Activated T-helper 17 cell treated with anti-CD3 and anti-CD28 coated beads, Interleukin-2, amount 50 U/mL, for 72 hours (primary cell): ENCODE measurements at regions not wholly inside any gene's neighbourhood (a gene's known extent, or its start where the extent isn't known, plus 50 kb on each side); places are given as distances from the start of the nearest gene placed in this dataset.
"Not testable (repeated sequence)": the region's sequence is repeated elsewhere in the genome, so short reads cannot be mapped to it uniquely, and the experiment has no call there.

ENCODE experiments used
- ATAC-seq: fragments of 150-1000 bp; cut with Tn5 transposase; replicated peaks from 2 replicates; pipeline ENCODE4 v1.10.0; 2021; ENCODE audit warnings: mild to moderate bottlenecking, moderate library complexity
- H3K27ac Mint-ChIP-seq: one replicate; pipeline ENCODE4 v1.8.0; 2022; ENCODE audit warnings: mixed read lengths
- H3K27me3 Mint-ChIP-seq: one replicate; pipeline ENCODE4 v1.8.0; 2022; ENCODE audit warnings: mixed read lengths
- H3K36me3 Mint-ChIP-seq: one replicate; pipeline ENCODE4 v1.8.0; 2022; ENCODE audit warnings: low read depth, mild to moderate bottlenecking, mixed read lengths
- H3K4me1 Mint-ChIP-seq: one replicate; pipeline ENCODE4 v1.8.0; 2022; ENCODE audit warnings: mixed read lengths
- H3K4me3 Mint-ChIP-seq: one replicate; pipeline ENCODE4 v1.8.0; 2022; ENCODE audit warnings: mild to moderate bottlenecking, mixed read lengths
- H3K9me3 Mint-ChIP-seq: one replicate; pipeline ENCODE4 v1.8.0; 2022; ENCODE audit warnings: mixed read lengths

- no peaks in the 10 kb centered on the region for H3K36me3 Mint-ChIP-seq
- no peak overlapping the region for H3K27ac Mint-ChIP-seq
- no peaks in the 10 kb centered on the region for H3K4me1 Mint-ChIP-seq
- no peak for ATAC-seq
- H3K9me3 Mint-ChIP-seq: peaks cover 4% of the 10 kb centered on the region
- no peaks in the 10 kb centered on the region for H3K27me3 Mint-ChIP-seq
- no peak overlapping the region for H3K4me3 Mint-ChIP-seq
These were observed 867.1 kb upstream of the ZEB2 start for GRCh38 chr2:145386973-145387372.

GRCh38 chr2:145383961-145384360 is 864.0 kb upstream of the ZEB2 start:
- H3K27me3 Mint-ChIP-seq: no peaks in the 10 kb centered on the region
- no peak for ATAC-seq
- H3K9me3 Mint-ChIP-seq: no peaks in the 10 kb centered on the region
- H3K27ac Mint-ChIP-seq: no peak overlapping the region
- H3K36me3 Mint-ChIP-seq: no peaks in the 10 kb centered on the region
- H3K4me1 Mint-ChIP-seq: no peaks in the 10 kb centered on the region
- H3K4me3 Mint-ChIP-seq: no peak overlapping the region

GRCh38 chr2:145380436-145381017 is 860.6 kb upstream of the ZEB2 start:
- Mint-ChIP-seq H3K4me3 (no peak overlapping the region), H3K27ac (no peak overlapping the region), H3K27me3 (no peaks in the 10 kb centered on the region), H3K9me3 (no peaks in the 10 kb centered on the region), H3K4me1 (no peaks in the 10 kb centered on the region), H3K36me3 (no peaks in the 10 kb centered on the region)
- ATAC-seq: no peak

- H3K27ac Mint-ChIP-seq: no peak overlapping the region
- H3K27me3 Mint-ChIP-seq: no peaks in the 10 kb centered on the region
- no peak overlapping the region for H3K4me3 Mint-ChIP-seq
- no peaks in the 10 kb centered on the region for H3K9me3 Mint-ChIP-seq
- no peaks in the 10 kb centered on the region for H3K4me1 Mint-ChIP-seq
- no peaks in the 10 kb centered on the region for H3K36me3 Mint-ChIP-seq
- no peak for ATAC-seq
These were observed 860.0 kb upstream of the ZEB2 start for GRCh38 chr2:145379934-145380333.

- no peak for ATAC-seq
- Mint-ChIP-seq H3K36me3 (no peaks in the 10 kb centered on the region), H3K27me3 (no peaks in the 10 kb centered on the region), H3K4me3 (no peak overlapping the region), H3K9me3 (peaks cover 4% of the 10 kb centered on the region), H3K27ac (no peak overlapping the region), H3K4me1 (no peaks in the 10 kb centered on the region)
These were observed 854.2 kb upstream of the ZEB2 start for GRCh38 chr2:145374165-145374564.

- H3K4me1 Mint-ChIP-seq, H3K36me3 Mint-ChIP-seq, ATAC-seq, H3K27me3 Mint-ChIP-seq, H3K4me3 Mint-ChIP-seq, H3K27ac Mint-ChIP-seq, H3K9me3 Mint-ChIP-seq: not testable (repeated sequence)
These were observed 847.4 kb upstream of the ZEB2 start for GRCh38 chr2:145367334-145367733.

GRCh38 chr2:145366341-145366740 is 846.4 kb upstream of the ZEB2 start:
- Mint-ChIP-seq H3K9me3 (peaks cover 6% of the 10 kb centered on the region), H3K27me3 (no peaks in the 10 kb centered on the region), H3K27ac (no peak overlapping the region), H3K4me3 (no peak overlapping the region), H3K36me3 (no peaks in the 10 kb centered on the region), H3K4me1 (no peaks in the 10 kb centered on the region)
- ATAC-seq: no peak

- Mint-ChIP-seq H3K27me3 (no peaks in the 10 kb centered on the region), H3K27ac (no peak overlapping the region), H3K36me3 (no peaks in the 10 kb centered on the region), H3K4me1 (no peaks in the 10 kb centered on the region), H3K9me3 (no peaks in the 10 kb centered on the region), H3K4me3 (no peak overlapping the region)
- ATAC-seq: no peak
These were observed 840.3 kb upstream of the ZEB2 start for GRCh38 chr2:145360129-145360790.

GRCh38 chr2:145359561-145359960 is 839.6 kb upstream of the ZEB2 start:
- ATAC-seq: no peak
- Mint-ChIP-seq H3K4me3 (no peak overlapping the region), H3K27me3 (no peaks in the 10 kb centered on the region), H3K4me1 (no peaks in the 10 kb centered on the region), H3K27ac (no peak overlapping the region), H3K9me3 (no peaks in the 10 kb centered on the region), H3K36me3 (no peaks in the 10 kb centered on the region)

GRCh38 chr2:145356056-145356455 is 836.1 kb upstream of the ZEB2 start:
- H3K4me1 Mint-ChIP-seq: no peaks in the 10 kb centered on the region
- H3K4me3 Mint-ChIP-seq: no peak overlapping the region
- H3K27ac Mint-ChIP-seq: no peak overlapping the region
- H3K36me3 Mint-ChIP-seq: no peaks in the 10 kb centered on the region
- H3K27me3 Mint-ChIP-seq: no peaks in the 10 kb centered on the region
- ATAC-seq: no peak
- no peaks in the 10 kb centered on the region for H3K9me3 Mint-ChIP-seq

GRCh38 chr2:145352484-145352883 is 832.6 kb upstream of the ZEB2 start:
- Mint-ChIP-seq H3K4me3 (no peak overlapping the region), H3K9me3 (no peaks in the 10 kb centered on the region), H3K27ac (no peak overlapping the region), H3K36me3 (no peaks in the 10 kb centered on the region), H3K4me1 (no peaks in the 10 kb centered on the region), H3K27me3 (no peaks in the 10 kb centered on the region)
- ATAC-seq: no peak

GRCh38 chr2:145351864-145352425 is 832.0 kb upstream of the ZEB2 start:
- H3K36me3 Mint-ChIP-seq: no peaks in the 10 kb centered on the region
- ATAC-seq: no peak
- H3K4me3 Mint-ChIP-seq: no peak overlapping the region
- H3K27me3 Mint-ChIP-seq: no peaks in the 10 kb centered on the region
- no peak overlapping the region for H3K27ac Mint-ChIP-seq
- H3K4me1 Mint-ChIP-seq: no peaks in the 10 kb centered on the region
- H3K9me3 Mint-ChIP-seq: no peaks in the 10 kb centered on the region

- Mint-ChIP-seq H3K36me3 (no peaks in the 10 kb centered on the region), H3K27ac (no peak overlapping the region), H3K27me3 (no peaks in the 10 kb centered on the region), H3K9me3 (no peaks in the 10 kb centered on the region), H3K4me1 (no peaks in the 10 kb centered on the region), H3K4me3 (no peak overlapping the region)
- ATAC-seq: no peak
These were observed 830.1 kb upstream of the ZEB2 start for GRCh38 chr2:145350011-145350410.

- no peak overlapping the region for H3K27ac Mint-ChIP-seq
- ATAC-seq: no peak
- H3K4me3 Mint-ChIP-seq: no peak overlapping the region
- no peaks in the 10 kb centered on the region for H3K36me3 Mint-ChIP-seq
- H3K27me3 Mint-ChIP-seq: no peaks in the 10 kb centered on the region
- H3K4me1 Mint-ChIP-seq: no peaks in the 10 kb centered on the region
- H3K9me3 Mint-ChIP-seq: no peaks in the 10 kb centered on the region
These were observed 824.3 kb upstream of the ZEB2 start for GRCh38 chr2:145344076-145344724.

- Mint-ChIP-seq H3K27me3 (no peaks in the 10 kb centered on the region), H3K27ac (no peak overlapping the region), H3K4me1 (no peaks in the 10 kb centered on the region), H3K9me3 (no peaks in the 10 kb centered on the region), H3K36me3 (no peaks in the 10 kb centered on the region), H3K4me3 (no peak overlapping the region)
- ATAC-seq: no peak
These were observed 823.4 kb upstream of the ZEB2 start for GRCh38 chr2:145343287-145343686.
